ENCODE measurements at regions not wholly inside any gene's neighbourhood (a gene's known extent, or its start where the extent isn't known, plus 50 kb on each side); places are given as distances from the start of the nearest gene placed in this dataset.

GRCh38 chr12:67885375-67886169 is 103.7 kb upstream of the IFNG-AS1 start (continued):
- TF ChIP-seq PBX3 (IDR thresholded peaks at IDR 0.05), result peak; percentile 83
- TF ChIP-seq, protein P1, sequence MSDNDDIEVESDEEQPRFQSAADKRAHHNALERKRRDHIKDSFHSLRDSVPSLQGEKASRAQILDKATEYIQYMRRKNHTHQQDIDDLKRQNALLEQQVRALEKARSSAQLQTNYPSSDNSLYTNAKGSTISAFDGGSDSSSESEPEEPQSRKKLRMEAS (IDR thresholded peaks at IDR 0.05; ENCODE audit: low read depth), result no peak
- TF ChIP-seq SIN3A (IDR thresholded peaks at IDR 0.05; ENCODE audit: borderline replicate concordance, low read depth, low read length), result no peak
- peak; percentile 73 for TF ChIP-seq JUND (IDR thresholded peaks at IDR 0.05)
- no peak for TF ChIP-seq REST (IDR thresholded peaks at IDR 0.05; ENCODE audit: low read depth, low read length)

DNA sequence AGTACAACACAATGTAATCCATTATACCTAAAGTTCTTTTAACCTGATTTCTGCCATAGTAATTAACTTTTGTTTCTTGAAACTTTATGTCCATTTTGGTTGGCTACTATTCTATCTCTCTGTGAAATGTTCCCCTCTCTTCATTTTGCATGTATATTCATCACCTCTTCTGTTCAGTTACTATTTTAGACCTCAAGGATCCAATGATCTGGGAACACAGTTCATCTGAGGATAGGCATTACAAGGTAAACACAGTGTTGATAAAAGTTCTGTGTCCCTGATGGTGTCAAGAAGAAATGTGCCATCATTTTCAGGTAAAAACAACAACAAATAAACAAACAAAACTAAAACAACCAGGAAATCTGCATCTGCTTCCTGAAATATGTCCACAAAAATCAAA is 102.2 kb upstream of the IFNG-AS1 start:
- H4K20me1 ChIP-seq (ENCODE audit: insufficient read depth), result no peaks in the 10 kb centered on the region
- no peaks in the 10 kb centered on the region for H3K9me3 ChIP-seq
- peaks cover under 1 to 6% of the 10 kb centered on the region in 2 experiments; a peak in 3 of 4 replicates for H3K4me1 ChIP-seq (ENCODE audit: control insufficient read depth in 1 of 2, insufficient read depth in 2 of 2, low read depth in 1 of 2, low read length in 1 of 2)
- H3K36me3 ChIP-seq (replicated peaks in 1 of 2; ENCODE audit: control insufficient read depth in 1 of 2, insufficient read depth in 2 of 2, low read length in 1 of 2), result no peaks in the 10 kb centered on the region
- H3K79me2 ChIP-seq (ENCODE audit: insufficient read depth), result no peaks in the 10 kb centered on the region
- H2AFZ ChIP-seq (ENCODE audit: low read depth), result no peak overlapping the region
- H3K27ac ChIP-seq (ENCODE audit: low read depth in 2 of 2, low read length in 1 of 2), result no peak overlapping the region
- peaks cover 7% of the 10 kb centered on the region for H3F3A ChIP-seq (replicated peaks; ENCODE audit: insufficient read depth)
- CTCF ChIA-PET, result no interaction called here
- POLR2A ChIA-PET, result no interaction called here
- TF ChIP-seq MXI1 (IDR thresholded peaks at IDR 0.05; ENCODE audit: low read depth, low read length) (no peak), ELF1 (IDR thresholded peaks at IDR 0.05) (no peak), YY1 (IDR thresholded peaks at IDR 0.05; ENCODE audit: low read depth) (no peak), RCOR1 (IDR thresholded peaks at IDR 0.05; ENCODE audit: low read length) (no peak), POLR2AphosphoS5 (IDR thresholded peaks at IDR 0.05; ENCODE audit: low read depth, low read length) (no peak), PBX3 (IDR thresholded peaks at IDR 0.05) (no peak), RAD21 (IDR thresholded peaks at IDR 0.05; ENCODE audit: low read length) (no peak), TCF12 (IDR thresholded peaks at IDR 0.05) (no peak)
- TF ChIP-seq, protein P2, sequence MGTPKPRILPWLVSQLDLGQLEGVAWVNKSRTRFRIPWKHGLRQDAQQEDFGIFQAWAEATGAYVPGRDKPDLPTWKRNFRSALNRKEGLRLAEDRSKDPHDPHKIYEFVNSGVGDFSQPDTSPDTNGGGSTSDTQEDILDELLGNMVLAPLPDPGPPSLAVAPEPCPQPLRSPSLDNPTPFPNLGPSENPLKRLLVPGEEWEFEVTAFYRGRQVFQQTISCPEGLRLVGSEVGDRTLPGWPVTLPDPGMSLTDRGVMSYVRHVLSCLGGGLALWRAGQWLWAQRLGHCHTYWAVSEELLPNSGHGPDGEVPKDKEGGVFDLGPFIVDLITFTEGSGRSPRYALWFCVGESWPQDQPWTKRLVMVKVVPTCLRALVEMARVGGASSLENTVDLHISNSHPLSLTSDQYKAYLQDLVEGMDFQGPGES (IDR thresholded peaks at IDR 0.05; ENCODE audit: low read depth, low read length), result no peak
- no peaks in the 10 kb centered on the region for H3K9me2 ChIP-seq
- no peak overlapping the region for H3K4me3 ChIP-seq (ENCODE audit: low read depth in 2 of 2, low read length in 1 of 2)
- no peaks in the 10 kb centered on the region for H3K27me3 ChIP-seq (ENCODE audit: insufficient read depth)
- no peak overlapping the region for H3K9ac ChIP-seq
- DNase-seq, result no peak
- no peak overlapping the region for H3K4me2 ChIP-seq

Measured in SK-N-SH (cell line).